AG10803 (cell line): ENCODE measurements at regions not wholly inside any gene's neighbourhood (a gene's known extent, or its start where the extent isn't known, plus 50 kb on each side); places are given as distances from the start of the nearest gene placed in this dataset.
"Not testable (repeated sequence)": the region's sequence is repeated elsewhere in the genome, so short reads cannot be mapped to it uniquely, and the experiment has no call there.

Source experiments
- DNase-seq: peaks from one replicate; pipeline ENCODE4 v3.0.0; 2010; ENCODE audit warnings: low read depth
- H3K4me3 ChIP-seq: 2 replicates; pipeline ENCODE4 v1.5.1; 2011; ENCODE audit warnings: mild to moderate bottlenecking, low read length, control low read depth
- CTCF ChIP-seq: conservative IDR thresholded peaks from 2 replicates; pipeline ENCODE4 v1.5.1; 2011; ENCODE audit warnings: mild to moderate bottlenecking, low read length, control low read depth, inconsistent platforms

- no peak for TF ChIP-seq CTCF
- no peak overlapping the region for H3K4me3 ChIP-seq
- no peak for DNase-seq
Observed at GRCh38 chr9:13439685-13440476, 160.4 kb upstream of the MPDZ start.

GRCh38 chr9:13437866-13438265 lies 158.4 kb upstream of the MPDZ start:
- no peak for TF ChIP-seq CTCF
- no peak for DNase-seq
- H3K4me3 ChIP-seq = no peak overlapping the region

GRCh38 chr9:13436591-13436990 lies 157.1 kb upstream of the MPDZ start:
- no peak for DNase-seq
- TF ChIP-seq CTCF = no peak
- H3K4me3 ChIP-seq = no peak overlapping the region

- not testable (repeated sequence) for DNase-seq, H3K4me3 ChIP-seq
Observed at GRCh38 chr9:13433453-13433852, 154.0 kb upstream of the MPDZ start.

DNA sequence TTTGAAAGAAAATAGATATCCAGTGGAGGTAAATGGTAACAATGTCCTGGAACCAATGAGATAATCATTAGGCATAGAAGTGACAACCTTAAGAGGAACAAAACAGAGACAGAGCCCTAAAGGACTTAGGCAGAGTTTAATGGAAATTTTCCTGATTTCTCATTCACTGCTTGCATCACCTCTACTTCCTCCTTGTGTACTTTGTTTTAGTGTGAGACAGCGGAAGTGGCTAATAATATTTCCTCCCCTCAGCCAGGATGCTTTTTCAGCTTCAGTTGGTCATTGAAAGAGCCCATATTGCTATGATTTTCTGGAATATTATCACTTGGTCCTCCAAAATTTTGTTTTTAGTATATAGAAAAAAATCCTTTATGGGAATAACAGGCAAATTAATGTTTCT lies 153.4 kb upstream of the MPDZ start:
- DNase-seq = no peak
- no peak overlapping the region for H3K4me3 ChIP-seq
- TF ChIP-seq CTCF = no peak

DNA sequence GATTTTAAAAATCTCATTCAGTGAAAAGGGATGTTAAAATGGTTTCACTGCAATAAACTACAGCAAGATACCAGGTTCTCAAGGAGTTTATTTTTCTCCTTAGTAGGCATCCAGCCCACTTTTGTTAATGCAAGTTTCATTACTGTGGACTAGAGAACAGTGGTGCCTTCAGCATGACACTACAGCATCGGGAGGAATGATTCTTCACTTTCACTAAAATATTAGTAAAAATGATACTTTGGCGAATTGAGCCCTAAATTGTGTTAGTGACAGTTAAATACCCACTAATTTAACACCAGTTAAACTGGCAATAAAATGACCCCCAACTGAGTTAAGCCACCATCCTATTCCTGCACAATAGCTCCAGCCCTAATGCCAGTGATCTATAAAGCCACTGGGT lies 152.2 kb upstream of the MPDZ start:
- no peak for DNase-seq
- H3K4me3 ChIP-seq = no peak overlapping the region
- TF ChIP-seq CTCF = no peak

- no peak for DNase-seq
- no peak overlapping the region for H3K4me3 ChIP-seq
- no peak for TF ChIP-seq CTCF
Observed at GRCh38 chr9:13431222-13431536, 151.7 kb upstream of the MPDZ start.
